Hypothalamus (tissue), 51 donors: ENCODE measurements at regions not wholly inside any gene's neighbourhood (a gene's known extent, or its start where the extent isn't known, plus 50 kb on each side); places are given as distances from the start of the nearest gene placed in this dataset.

Source experiments
- DNase-seq, 51 donors: peaks; one replicate each; lab custom pipeline; 2025; lab: John Stamatoyannopoulos, UW

DNA sequence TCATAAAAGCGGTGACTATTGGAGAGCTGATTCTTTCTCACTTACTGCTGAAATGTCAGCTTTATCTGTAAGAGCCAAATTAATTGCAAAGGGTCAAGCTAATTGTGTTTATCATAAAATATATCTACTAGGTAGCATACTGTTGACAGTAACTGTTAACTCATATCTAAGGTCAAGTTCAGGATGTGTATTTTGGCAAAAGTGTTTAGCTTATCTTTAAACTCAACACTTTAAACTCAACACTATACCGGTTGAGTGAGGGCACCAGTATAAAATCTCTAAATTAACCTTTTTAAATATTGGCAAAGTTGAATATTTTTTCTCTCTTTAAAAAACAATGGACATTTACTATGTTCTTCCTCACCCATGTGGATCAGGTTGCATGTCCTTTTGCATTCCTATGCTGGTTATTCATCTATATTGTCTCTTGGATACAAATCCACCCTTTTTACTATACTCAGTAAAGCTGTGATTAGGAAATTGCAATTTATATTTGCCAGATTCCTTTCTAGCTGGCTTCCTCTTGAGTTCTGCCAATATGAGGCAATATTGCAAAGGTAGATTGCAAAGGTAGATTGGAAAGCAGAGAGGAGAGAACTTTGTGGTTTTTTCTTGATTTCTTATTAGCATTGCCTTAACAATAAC, 344.6 kb upstream of the DCBLD2 start:
- no peak for DNase-seq

DNA sequence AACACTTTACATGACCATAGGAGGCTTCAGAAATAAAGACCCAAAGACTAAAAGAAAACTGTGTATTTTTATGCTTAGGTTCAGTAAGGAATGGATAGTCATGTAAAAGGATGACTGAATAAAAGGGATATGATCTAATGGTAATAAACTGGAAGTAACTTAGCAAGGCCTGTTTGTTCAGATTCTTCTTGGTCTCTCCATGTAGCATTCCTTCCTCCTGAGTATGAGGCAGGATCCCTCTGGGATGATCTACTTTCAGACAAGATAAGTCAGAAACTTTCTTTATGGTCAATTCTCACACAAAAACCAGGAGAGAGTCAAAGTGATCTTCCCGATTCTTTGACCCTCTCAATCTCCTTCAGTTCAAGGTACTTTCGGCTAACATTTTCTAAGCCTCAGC, 340.8 kb upstream of the DCBLD2 start:
- no peak for DNase-seq

DNA sequence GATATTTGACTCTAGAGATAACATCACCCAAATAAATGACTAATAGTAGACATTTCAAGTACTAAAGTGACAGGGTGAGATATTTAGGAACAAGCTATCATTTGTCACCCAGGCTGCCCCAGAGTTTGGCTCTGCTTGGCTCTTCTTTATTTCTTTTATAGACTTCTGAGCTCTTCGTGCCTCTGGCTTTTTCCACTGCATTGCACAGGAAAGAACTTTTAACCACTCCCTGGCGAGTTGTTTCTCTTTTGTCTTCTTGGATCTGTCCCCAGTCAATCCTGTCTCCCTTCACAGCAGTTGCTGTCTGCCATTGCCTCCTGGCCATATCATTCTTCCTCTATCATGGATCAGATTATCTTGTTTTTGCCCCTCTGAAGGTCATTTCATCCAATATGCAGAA, 339.2 kb upstream of the DCBLD2 start:
- DNase-seq, result no peak

DNA sequence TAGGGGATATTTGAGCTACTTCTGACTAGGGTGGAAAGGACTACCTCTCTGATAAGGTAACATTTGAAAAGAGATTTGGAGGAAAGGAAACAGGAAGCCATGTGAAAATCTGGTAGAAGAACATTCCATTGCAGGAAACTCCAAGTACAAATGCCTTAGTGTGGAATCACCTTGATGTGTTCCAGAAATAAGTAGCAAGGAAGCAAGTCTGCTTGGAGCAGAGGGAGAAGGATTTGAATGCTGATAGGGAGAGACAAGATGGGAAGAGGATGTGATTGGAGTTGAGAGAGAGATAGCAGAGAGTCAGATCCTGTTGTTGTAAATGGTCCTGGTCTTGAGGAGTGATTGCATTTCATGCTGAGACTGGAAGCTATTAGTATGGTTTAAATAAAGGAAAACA, 335.1 kb upstream of the DCBLD2 start:
- DNase-seq, result no peak

DNA sequence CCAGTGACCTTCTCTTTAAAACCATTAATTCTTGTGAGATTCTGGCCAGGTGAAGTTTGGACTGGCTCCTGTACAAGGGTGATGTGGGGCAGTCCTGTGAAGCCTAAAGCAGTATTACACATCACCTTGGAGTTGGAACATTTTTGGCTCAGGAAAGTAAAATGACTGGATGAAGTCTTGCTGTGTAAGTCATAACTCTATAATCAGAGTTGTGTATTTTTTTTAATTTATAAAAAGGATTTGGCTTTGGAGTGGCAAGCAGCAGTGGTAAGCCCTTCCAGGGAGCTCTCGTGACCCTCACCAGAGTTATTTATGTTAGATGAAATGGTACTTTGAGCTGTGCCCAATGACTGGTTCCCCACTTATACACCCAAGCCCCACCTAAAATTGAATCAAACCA, 331.2 kb upstream of the DCBLD2 start:
- DNase-seq, result no peak

DNA sequence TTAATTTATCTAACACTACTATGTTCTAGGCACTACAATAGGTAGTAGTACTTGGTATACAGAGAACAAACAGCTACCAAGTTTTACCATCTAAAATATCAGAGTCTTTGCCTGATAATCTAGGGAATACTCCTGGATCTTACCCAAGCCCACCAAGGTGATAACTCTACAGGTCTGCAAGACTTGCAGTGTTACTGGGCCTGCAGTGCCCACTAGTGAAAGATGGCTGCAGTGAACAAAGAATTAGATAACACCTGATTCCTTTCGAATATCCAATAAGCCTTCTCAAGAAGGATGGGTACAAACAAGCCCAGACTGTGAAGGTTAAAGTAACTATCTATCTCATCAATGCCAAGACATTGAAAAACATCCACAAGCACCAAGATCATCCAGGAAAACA, 317.0 kb upstream of the DCBLD2 start:
- DNase-seq, result no peak

DNA sequence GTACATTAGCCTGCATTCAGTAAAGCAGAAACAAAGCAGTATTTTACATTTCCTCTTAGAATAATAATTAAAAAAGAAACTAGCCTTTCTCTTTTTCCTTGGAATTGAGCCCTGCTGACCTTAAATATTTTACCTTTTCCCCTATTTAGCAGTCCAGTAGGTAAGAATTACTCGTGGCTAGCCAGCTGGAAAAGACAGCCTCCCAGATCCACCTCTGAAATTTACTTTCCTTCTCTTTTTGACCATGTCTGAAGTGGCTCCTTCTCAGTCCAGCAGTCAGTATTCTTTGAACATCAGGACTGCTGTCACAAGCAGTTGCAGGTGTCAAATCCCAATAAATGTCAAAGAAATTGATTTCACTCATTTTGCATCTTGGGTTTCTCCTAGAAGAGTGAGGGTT, 311.5 kb upstream of the DCBLD2 start:
- DNase-seq, result no peak

DNA sequence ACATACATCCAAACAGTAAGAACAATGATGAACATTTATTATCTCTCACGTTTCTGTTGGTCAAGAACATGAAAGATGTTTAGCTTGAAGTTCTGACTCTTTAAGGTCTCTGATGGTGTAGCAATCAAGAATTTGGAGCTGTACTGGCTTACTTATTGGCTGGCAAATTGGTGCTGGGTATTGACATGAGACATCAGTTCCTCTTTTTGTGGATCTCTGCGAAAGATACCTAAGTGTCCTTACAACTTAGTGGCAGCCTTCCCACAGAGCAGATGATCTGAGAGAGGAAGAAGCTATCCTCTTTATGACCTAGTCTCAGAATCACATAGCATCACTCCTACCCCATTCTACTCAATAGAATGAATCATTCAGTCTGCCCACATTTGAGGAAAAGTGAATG, 309.8 kb upstream of the DCBLD2 start:
- DNase-seq, result no peak

DNA sequence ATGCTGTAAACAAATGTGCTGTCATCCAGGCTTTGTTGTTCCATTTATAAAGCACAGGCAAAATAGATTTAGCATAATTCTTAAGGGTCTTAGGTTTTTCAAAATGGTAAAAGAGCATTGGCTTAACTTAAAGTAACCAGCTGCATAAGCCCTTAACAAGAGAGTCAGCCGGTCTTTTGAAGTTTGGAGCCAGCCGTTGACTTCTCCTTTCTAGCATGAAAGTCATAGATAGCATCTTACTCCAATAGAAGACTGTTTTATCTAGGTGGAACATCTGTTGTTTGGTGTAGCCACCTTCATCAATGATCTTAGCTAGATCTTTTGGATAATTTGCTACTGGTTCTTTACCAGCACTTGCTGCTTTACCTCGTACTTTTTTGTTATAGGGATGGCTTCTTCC, 297.5 kb upstream of the DCBLD2 start:
- DNase-seq, result no peak

DNA sequence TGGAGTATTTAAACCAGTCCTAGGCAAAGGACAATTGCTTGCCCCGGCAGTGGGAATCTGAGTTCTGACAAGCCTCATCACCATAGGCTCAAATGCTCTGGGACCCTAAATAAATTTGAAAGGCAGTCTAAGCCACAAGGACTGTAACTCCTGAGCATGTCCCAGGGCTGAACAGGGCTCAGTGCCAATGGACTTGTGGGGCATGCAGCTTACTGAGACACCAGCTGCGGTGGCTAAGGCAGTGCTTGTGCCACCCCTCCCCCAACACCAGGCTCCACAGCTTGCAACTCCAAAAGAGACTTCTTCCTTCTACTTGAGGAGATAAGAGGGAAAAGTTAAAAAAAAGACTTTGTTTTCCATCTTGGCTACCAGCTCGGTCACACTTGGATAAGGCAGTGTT, 289.7 kb upstream of the DCBLD2 start:
- no peak for DNase-seq

DNA sequence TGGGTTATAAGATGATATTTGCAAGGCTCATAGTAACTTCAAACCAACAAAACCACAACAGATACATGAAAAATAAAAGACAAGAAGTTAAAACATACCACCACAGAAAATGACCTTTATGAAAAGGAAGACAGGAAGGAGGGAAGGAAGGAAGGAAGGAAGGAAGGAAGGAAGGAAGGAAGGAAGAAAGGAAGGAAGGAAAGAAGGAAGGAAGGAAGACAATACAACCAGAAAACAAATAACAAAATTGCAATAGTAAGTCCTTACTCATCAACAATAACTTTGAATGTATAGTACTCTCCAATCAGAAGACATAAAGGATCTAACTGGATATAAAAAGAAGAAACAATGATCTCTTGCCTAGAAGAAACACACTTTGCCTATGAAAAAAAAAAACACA, 287.4 kb upstream of the DCBLD2 start:
- no peak for DNase-seq

DNA sequence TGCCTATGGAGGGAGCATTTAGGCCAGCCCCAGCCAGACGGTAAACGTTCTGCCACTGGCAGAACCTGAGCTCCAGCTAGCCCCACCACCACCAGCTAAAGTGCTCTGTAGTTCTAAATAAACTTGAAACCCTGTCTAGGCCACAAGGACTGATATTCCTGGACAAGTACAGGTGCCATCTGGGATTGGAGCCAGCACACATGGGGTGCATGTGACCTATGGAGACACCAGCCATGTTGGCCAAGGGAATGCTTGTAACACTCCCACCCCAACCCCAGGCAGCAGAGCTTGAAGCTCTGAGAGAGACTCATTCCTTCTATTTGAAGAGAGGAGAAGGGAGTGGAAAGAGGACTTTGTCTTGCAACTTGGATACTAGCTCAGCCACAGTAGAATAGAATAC, 284.5 kb upstream of the DCBLD2 start:
- DNase-seq, result no peak

DNA sequence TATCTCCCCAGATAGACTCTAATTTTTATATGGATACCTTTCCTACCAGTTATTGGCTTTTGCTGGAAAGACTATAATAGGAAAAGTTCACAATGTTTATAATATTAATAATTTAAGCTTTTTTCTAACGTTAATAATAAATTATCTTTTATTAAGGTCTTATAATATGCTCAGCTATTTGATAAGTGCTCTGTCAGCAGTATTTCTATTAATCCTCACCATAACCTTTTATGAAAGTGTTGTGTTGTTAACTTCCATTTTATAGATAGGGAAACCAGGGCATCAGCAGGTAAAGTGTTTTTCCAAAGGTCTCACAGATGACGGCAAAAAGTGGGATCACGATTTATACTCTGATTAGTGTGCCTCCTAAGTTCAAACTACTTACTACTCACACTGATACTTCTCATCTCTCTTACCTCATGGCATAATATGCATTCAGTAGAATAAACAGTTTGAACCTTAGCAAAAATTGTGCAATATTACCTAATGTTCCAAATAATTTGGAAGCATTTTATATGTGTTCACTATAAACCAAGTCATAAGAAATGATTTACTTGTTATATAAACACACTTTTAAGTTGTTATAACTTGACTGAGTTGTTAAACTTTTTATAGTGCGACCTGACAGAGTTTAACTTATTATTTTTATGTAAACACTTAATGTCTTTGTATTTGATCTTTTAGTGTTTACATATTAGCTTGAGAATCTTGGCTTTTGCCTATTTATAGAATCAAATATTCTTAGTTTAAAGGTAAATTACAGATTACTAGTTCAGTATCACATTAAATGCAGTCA, 274.9 kb upstream of the DCBLD2 start:
- DNase-seq, result no peak

DNA sequence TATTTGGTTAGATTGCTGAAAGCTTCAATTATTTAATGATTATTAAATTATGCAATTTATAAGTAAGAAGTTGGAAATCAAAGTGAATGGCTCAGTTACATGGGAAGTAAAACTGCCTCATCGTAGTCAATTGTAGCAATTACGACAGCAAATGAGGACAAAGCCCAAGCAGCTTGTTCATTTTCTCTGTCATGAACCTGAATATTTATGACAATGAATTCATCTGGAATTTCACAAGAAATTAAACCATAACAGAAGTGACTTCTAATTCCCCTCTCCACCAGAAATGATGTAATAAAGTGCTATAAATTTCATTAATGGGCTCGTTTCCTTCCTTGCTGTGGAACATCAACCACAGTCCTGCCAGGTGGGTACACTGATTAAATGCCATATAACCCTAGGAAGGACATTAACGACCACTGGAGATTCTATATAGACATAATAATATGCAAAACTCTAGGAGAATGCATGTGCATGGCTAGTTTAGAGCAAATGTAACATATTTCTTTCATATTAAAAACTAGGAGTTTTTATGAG, 273.8 kb upstream of the DCBLD2 start:
- no peak for DNase-seq

DNA sequence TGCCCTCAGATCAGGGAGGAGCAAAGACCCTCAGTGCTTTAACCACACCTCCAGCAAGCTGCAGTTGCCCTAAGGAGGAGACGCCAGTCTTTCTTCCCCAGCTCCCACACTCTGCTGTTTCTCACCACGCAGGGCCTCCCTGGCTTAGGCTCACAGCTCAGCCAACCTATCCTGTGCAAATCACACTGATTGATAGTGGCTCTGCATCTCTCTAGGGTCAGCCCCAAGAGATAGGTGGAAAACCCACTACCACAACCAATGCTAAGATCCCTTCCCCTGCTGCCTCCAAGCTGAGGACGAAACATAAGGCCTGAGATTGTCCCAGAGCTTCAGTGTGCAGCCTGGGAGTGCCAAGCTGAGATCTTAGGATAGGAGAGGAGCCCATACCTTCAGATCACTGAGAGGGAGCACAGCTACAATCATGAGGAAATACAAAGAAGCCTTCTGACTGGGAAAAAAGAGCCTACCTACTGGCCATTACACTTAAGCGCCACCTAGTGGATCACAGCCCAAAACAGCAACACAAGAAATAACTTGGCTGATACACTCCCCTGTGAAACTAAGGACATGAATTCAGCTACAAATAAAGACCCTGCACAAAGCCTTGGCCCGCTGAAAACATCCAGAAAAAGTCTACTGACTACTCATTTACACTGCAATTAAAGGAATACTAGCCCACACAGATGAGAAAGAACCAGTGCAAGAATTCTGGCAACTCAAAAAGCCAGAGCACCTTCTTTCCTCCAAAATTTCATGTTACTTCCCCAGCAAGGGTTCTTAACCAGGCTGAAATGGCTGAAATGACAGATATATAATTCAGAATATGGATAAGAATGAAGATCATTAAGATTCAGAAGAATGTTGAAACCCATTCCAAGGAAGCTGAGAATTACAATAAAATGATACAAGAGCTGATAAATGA, 271.5 kb upstream of the DCBLD2 start:
- DNase-seq, result peak in 15 of 51 donors; percentile 1 to 57 (median 13)

DNA sequence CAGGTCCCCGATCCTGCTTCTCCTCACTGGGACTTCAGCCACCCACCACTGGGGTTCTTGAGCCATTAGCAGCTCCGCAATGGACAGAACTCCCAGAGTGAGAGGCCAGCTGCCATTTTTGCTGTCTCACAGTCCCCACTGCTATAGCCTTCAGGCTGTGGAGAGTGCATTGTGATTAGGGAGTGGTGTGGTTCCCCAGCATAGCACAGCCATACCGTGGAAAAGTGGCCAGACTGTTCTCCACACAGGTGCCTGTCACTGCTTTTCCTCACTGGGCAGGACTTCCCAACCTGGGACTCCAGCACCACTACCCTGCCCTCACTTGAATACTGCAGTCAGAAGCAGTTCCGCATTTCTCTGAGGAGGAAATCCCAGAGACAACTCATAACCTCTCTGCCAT, 270.3 kb upstream of the DCBLD2 start:
- no peak for DNase-seq

DNA sequence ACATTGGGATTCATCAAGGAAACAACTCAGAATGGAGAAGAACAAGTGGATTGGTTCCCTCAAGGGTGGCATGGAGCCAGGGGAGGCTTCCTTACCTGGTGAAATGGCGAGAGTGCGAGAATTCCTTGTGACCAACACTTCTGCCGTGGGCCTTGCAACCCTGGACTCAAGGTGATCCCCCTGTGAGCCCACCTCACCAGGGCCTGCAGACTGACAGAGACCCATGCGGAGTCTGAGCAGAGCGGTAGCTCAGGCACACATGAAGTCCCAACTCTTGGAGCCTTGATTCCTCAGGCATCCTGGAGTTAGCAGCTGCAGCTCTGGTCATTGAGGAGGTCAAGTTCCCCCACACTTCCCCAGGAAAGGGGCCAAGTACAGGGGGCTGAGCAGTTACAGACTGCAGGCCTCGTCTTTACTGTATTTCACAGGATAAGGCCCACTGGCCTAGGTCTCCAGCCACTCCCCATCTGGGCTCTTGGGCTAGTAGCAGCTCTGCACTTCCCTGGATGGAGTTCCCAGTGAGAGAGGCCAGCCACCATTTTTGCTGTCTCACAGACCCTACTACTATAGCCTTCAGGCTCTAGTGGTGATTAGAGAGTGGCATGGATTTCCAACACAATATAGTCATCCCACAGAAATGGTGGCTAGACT, 269.5 kb upstream of the DCBLD2 start:
- no peak for DNase-seq

DNA sequence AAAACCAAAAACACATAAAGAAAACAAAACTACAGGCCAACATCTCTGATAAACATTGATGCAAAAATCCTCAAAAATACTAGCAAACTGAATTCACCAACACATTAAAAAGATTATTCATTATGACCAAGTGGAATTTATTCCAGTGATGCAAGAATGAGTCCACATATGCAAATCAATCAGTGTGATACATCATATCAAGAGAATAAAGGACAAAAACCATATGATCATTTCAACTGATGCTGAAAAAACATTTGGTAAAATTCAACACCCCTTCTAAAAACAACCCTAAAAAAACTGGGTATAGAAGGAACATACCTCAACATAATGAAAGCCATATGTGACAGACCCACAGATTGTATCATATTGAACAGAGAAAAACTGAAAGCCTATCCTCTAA, 265.6 kb upstream of the DCBLD2 start:
- no peak for DNase-seq

DNA sequence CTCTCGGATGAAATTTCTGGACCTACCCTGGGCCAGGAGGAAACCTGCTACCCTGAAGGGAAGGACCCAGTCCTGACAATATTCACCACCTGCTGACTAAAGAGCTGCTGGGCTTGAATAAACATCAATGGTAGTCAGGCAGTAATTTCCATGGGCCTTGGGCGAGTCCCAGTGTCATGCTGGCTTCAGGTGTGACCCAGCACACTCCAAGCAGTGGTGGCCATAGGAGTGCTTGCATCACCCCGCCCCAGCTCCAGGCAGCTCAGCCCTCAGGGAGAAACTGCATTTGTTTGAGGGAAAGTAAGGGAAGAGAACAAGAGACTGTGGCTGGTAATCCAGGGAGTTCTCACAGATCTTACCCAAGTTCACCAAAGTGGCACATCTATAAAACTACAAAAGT, 261.8 kb upstream of the DCBLD2 start:
- no peak for DNase-seq

DNA sequence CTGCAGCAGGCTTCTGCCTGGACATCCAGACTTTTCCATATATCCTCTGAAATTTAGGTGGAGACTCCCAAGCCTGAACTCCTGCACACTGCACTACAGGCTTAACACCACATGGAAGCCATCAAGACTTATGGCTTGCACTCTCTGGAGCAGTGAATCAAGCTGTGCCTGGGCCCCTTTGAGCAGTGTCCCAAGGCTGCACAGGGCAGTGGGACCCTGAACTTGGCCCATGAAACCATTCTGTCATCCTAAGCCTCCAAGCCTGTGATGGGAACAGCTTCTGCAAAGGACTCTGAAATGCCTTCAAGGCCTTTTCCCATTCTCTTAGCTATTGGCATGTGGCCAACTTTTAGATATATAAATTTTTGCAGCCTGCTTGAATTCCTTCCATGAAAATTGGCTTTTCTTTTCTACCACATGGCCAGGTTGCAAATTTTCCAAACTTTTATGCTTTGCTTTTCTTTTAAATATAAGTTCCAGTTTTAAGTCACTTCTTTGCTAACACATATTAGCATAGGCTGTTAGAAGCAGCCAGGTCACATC, 257.8 kb upstream of the DCBLD2 start:
- no peak for DNase-seq
